Lower leg skin (tissue), 3 donors: ENCODE measurements at regions not wholly inside any gene's neighbourhood (a gene's known extent, or its start where the extent isn't known, plus 50 kb on each side); places are given as distances from the start of the nearest gene placed in this dataset.

ENCODE experiments used
- POLR2A ChIP-seq, 2 donors: fragments of 450-650 bp; IDR thresholded peaks; one replicate each; pipeline ENCODE4 v1.6.1; 2016 to 2017; ENCODE audit warnings: antibody characterized with exemption in 2 of 2, mild to moderate bottlenecking in 1 of 2, moderate library complexity in 1 of 2
- TF ChIP-seq, protein P1 (sequence below), 3 donors: fragments of 450-650 bp; IDR thresholded peaks; one replicate each; pipeline ENCODE4 v1.5.1; 2016; ENCODE audit warnings: antibody characterized with exemption in 3 of 3, mild to moderate bottlenecking in 3 of 3, moderate library complexity in 2 of 3

DNA sequence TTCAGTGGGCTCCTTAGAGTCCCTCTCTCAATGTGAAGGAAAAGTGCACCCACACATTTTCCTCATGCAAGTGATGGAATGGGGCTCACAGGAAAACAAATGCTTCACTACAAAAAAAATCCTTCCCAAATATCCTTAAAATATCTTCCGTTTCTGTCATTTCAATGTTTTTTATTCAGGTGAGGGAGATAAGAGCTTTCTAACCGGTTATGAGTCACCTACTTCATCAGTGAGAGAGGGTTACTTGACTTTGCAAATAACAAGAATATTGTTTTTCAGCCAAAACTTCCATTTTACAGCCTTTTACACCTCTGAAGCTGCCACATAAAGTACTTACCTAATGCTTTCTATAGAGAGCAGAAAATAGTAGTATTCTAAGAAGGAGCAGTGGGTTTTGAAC is 98.3 kb upstream of the CD55 start:
- TF ChIP-seq POLR2A (IDR thresholded peaks at IDR 0.05): no peak
- TF ChIP-seq, protein P1, sequence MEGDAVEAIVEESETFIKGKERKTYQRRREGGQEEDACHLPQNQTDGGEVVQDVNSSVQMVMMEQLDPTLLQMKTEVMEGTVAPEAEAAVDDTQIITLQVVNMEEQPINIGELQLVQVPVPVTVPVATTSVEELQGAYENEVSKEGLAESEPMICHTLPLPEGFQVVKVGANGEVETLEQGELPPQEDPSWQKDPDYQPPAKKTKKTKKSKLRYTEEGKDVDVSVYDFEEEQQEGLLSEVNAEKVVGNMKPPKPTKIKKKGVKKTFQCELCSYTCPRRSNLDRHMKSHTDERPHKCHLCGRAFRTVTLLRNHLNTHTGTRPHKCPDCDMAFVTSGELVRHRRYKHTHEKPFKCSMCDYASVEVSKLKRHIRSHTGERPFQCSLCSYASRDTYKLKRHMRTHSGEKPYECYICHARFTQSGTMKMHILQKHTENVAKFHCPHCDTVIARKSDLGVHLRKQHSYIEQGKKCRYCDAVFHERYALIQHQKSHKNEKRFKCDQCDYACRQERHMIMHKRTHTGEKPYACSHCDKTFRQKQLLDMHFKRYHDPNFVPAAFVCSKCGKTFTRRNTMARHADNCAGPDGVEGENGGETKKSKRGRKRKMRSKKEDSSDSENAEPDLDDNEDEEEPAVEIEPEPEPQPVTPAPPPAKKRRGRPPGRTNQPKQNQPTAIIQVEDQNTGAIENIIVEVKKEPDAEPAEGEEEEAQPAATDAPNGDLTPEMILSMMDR (IDR thresholded peaks at IDR 0.05): no peak
